GM18508 (cell line): ENCODE measurements at regions not wholly inside any gene's neighbourhood (a gene's known extent, or its start where the extent isn't known, plus 50 kb on each side); places are given as distances from the start of the nearest gene placed in this dataset.
"Not testable (repeated sequence)": the region's sequence is repeated elsewhere in the genome, so short reads cannot be mapped to it uniquely, and the experiment has no call there.

ENCODE experiments used
- ATAC-seq: cut with Tn5 transposase; IDR thresholded peaks from one replicate; pipeline ENCODE4 v1.9.1; 2021; ENCODE audit warnings: moderate number of reproducible peaks; ENCODE audit not compliant: insufficient read depth, unreplicated experiment

DNA sequence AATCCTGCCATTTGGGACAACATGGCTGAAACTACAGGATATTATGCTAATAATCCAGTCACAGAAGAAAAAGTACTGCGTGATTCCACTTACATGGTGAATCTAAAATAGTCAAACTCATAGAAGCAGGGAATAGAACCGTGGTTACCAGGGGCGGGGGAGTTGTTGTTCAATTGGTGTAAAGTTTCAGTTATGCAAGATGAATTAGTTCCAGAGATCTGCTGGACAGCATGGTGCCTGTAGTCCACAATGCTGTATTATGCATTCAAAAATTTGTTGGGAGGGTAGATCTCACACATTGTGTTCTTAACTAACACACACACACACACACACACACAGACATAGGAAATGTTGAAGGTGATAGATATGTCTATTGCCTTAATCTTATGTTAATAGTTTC lies 480.5 kb downstream of the DMRT2 start:
- ATAC-seq = no peak

DNA sequence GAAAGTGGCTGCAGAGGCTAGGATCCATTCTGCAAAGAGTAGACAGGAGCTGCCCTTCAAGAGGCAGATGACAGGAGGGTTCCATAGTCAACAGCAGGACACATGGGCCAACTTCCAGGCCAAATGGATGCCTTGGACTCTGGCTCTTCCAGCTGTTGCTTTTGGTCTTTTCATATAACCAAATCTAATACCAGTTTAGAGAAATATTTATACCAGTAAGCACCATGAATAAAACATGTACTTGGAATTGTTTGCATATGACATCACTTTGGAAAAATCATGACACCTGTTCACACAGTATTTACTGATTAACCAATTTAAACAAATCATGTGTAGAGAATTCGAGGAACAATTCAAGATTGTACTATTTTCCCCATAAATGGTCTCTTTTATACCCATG lies 481.3 kb downstream of the DMRT2 start:
- ATAC-seq = no peak

DNA sequence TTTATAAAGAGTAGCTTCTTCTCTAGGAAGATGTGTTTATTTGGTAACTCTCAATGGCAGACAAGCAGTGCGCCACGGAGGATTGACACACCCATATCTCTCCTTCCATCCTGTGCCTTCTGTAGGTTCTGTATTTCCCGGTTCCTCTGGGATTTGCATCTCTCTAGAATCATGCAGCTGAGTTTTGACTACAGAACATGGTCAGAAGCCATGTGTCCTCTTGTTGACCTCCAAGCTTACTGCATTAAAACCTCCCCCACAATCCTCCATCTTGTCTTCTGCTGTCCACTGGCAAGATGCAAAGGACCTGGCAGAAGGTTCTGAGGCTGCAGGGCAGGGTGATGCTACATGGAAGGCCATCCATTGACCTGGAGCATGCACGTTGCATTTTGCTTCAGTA lies 482.0 kb downstream of the DMRT2 start:
- ATAC-seq = no peak

DNA sequence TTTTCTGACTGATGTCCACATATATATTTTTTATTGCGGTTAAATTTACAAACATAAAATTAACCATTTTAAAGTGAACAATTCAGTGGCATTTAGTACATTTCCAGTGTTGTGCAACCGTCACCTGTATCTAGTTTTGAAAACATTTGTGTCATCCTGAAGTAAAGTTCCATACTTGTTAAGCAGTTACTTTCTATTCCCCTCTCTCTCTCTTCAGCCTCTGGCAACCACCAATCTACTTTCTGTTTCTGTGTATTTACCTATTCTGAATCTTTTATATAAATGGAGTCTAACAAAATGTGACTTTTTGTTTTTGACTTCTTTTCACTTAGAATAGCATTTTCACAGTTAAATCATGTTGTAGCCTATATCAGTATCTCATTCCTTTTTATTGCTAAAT lies 480.1 kb upstream of the SMARCA2 start:
- ATAC-seq = no peak

DNA sequence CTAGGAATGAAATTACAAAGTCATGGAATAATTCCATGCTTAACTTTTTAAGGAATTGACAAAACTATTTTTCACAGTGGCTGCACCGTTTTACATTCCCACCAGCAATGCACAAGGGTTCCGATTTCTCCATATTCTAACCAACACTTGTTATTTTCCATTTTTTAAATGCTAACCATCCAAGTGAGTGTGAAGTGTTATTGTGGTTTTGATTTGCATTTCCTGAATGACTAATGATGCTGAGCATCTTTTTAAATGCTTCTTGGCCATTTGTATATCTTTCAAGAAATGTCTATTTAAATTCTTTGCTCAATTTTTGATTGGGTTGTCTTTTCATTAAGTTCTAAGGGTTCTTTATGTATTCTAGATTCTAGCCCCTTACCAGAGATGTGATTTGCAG lies 479.5 kb upstream of the SMARCA2 start:
- no peak for ATAC-seq

DNA sequence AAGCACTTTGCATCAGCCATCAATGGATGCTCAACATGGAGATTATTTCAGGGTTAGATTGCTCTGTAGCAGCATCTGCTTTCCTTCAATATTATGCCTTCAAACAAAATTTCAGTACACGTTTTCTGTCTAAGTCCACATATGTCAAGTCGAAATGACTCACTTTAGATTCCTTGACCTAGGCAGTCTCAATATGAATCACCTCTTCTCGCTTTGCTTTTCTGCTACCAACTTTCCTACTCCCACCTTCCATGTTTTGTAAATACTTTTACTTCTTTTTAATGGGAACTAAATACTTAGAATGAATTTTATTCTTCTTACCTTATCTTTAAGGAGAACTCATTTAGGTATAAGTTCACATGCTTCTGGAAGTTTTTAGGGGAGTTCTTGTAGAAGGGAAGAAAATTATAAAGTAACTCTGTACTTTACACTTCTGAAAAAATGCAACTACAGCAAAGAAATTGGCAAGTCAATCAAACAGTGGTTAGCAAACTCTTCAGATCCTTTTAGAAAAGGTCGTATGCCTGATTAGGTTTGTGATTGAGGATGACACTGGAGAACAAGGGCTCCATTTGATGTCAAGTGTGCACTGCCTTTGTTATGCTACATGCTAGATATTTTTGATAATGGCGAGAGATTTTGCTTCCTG lies 478.5 kb upstream of the SMARCA2 start:
- no peak for ATAC-seq

DNA sequence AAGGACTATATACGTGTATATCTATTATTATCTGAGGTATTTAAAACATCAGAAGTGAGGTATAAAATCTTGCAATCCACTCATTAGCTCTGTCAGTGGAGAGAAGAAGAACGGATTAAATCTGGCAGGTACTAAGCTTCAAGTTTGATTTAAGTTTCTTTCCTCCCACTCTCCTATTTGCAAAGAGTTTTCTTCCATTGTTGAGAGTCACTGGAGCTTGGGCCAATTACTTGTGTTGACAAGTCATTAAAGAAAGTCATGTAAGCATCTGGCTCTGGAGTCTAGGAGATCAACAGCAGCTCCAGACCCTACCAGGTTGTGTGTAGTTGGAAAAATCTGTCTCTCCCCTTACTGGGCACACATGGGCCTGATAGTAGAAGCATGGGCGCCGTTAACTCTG lies 476.8 kb upstream of the SMARCA2 start:
- no peak for ATAC-seq

DNA sequence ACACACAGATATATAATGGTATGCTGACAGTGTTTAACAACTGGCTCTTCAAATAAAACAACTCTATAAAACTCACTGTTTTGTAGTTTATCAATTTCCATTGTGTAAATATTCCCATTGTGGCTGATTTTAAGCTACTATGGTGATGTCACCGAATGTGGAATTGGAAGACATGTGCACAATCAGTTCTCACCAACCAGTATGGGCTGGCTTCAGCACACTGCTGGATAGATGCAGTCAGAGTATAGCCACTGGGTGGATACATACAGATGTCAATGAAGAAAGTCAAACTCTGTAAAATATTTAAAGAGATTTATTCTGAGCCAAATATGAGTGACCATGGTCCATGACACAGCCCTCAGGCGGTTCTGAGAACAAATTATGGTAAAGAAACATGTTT lies 475.9 kb upstream of the SMARCA2 start:
- ATAC-seq = no peak

DNA sequence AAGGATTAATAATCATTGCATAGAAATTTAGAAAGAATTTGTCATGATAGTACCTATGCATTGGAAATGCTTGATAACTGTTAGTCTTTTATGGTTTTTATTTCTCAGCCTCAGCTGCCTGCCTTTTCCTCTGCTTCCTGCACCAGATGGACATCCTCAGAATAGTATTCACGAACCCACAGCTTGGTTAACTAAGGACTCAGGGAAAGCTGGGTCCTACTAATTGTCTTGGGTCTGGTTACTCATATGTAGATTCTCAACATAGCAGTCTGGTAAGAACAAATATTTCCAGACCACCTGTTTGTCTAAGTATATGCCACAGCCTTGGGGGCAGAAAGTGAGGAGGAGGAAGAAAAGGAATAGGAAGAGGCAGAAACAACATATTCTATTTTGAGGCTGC lies 464.5 kb upstream of the SMARCA2 start:
- no peak for ATAC-seq

DNA sequence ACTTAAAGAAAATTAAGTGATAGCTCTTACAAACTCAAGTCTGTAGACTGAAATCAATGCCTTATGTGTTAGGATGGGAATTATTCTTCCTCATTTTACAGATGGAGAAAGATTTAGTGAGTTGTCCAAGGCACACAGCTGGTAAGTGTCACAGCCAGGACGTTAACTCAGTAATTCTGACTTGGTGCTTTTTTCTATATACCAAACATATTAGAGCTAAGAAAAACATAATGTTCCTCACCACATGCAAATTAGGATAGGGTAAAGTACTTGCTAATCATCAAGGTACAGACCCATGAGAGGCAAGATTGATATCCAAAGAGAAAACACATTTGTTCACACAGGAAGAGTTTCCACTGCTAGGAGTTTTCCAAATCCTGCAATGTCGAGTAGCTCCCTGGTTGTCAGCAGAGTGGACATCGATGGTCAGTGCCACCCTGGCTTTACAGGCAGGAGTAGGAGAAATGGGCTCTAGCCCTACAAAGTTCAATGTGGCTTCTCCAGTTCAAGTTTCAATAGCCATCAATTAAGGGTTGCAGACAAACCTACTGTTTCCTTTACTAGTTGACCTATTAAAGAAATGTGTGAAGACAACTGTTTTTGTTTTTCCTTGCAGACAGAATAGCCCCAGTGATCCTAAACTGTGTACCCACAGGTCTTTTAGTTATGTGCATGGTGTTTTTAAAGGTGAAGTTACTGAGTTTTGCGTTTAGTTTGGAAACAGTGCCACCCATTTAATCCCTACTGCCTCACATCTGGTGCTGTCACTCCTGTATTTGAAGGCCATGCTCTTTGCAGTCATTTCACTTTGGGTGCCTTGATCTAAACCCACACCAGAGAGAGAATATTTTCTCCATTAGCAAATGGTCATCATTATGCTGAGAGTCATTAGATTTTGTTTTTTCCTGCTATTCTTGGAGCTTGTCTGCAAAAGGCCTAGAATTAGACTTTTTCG lies 460.8 kb upstream of the SMARCA2 start:
- peak; percentile 78 for ATAC-seq

DNA sequence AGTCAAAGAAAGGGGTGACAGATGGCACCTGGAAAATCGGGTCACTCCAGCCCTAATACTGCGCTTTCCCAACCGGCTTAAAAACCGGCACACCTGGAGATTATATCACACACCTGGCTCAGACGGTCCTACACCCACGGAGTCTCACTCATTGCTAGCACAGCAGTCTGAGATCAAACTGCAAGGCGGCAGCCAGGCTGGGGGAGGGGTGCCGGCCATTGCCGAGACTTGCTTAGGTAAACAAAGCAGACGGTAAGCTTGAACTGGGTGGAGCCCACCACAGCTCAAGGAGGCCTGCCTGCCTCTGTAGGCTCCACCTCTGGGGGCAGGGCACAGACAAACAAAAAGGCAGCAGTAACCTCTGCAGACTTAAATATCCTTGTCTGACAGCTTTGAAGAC lies 456.5 kb upstream of the SMARCA2 start:
- ATAC-seq = not testable (repeated sequence)

DNA sequence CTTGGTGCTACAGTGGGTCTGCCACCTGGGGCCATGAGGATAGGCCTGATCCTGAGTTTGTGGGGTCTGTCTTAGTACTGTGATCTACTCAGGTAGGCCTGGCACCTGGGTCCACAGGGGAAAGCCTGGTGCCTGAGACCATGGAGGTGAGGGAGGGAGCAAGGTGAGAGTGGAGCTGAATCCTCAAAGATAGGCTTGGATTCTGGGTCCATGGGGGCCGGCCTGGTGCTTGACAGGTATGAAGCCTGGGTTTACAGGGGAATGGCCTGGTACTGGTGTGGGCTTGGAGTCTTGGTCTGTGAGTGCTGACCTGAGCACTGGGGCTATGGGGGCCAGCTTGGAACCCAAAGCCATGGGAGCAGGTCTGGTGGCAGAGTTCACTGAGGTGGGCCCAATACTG lies 439.2 kb upstream of the SMARCA2 start:
- ATAC-seq = no peak

DNA sequence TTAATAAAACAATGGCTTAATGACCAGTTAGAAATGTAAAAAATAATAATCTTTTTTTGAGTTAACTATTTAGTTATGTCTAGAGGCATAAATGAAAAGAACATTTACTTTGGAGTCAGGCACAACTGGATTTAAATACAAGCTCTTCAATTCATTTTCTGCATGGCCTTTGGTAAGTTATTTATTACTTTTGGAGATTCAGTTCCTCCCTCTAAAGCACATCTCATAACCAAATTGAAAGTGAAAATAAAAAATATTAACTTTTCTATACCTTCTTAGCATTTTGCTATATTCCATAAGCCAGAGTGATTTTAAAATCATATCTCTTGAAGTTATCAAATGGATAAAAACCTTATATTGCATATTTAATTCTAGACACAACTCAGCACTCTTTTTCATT lies 434.9 kb upstream of the SMARCA2 start:
- peak; percentile 96 for ATAC-seq

DNA sequence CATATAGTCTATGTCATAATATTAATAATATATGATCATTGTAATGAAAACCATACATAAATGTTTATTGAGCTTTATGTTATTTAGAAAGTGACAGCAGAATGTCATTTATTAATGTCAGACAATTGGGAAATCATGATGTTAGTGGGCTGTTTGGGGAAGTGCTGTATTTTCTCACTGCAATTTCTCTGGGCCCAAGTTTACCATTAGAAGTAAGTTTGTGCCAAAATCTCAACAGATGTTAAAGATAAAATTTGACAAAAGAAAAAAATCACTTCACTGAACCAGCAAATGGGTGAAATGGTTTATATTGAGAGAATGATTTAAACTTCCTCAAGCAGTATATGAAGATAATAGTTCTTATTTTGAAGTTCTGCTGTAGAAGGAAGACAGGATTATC lies 433.2 kb upstream of the SMARCA2 start:
- ATAC-seq = no peak

DNA sequence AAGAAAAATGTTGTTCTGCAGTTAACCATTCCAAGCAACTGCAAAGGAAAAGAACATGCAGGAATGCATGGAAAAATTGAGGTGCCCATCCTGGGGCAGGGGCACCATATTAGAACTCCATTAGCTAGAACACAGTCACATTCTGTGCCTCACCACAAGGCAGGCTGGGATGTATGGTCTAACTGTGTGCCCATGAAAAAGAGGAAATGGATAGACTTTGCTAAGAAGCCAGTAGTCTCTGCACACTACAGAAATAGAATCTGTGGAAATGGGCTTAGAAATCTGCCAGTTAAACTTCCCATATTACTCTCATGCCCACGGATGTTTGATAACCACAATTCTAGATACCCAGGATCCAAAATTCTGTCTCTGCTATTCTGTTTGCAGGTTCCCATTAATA lies 423.8 kb upstream of the SMARCA2 start:
- no peak for ATAC-seq

DNA sequence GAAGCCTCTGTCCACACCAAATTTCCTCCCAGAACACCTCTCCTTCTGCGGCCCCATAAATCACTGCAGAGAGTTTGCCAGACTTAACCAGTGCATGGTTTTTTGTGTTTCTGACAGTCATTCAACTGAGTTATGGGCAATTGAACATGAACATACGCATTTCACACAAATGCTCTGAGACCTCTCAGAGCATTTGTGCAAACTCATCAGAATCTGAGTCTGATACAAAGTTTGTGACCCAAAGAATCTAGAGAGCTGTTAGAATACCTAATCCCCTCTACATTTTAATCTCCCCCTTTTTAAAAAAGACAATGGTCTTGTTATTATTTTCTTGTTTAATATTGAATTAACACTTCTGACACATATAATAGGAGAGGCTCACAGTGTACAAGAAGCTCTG lies 416.9 kb upstream of the SMARCA2 start:
- no peak for ATAC-seq

DNA sequence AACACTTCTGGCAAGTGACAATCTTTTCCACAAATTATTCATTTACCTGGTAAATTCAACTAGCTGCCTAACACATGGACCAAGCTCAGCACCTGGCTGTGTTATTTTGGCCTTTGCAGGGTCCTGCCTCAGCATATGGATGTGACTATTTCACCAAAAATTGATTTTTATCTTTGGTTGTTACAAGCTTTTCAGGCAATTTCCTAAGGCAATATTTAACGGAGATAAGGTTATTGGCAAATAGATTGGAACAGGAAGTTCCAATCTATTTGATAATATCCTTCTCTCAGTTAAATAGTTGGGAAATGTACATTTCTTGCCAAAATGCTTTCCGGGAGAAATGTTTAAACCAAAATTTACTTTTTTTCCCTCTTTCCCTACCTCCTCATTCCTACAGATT lies 415.2 kb upstream of the SMARCA2 start:
- no peak for ATAC-seq

DNA sequence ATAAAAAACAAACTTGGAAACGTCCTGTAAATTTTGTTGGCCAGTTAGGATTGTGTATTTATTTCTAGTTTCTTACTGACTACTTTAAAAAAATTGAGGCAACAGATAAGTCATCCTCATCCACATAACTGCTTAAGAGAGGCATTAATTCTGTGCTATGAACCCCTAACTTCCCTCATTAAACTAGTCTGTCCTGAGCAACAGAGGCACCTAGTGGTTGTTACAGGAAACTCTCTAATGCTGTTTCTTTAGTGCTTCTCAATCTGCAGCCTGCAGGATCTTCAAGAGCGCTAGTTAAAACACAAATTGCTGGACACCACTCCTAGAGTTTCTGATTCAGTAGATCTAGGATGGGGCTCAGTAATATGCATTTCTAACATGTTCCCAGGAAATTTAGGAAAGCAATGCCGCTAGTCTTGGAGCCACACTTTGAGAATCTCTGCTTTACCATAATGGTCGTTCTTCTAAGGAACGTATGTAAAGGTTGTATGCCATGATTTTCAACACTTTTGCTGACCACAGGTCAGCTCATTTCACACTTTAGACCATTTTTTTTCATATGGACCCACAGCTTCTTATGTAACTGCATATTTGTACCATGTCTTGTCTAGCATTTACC lies 410.1 kb upstream of the SMARCA2 start:
- peak; percentile 88 for ATAC-seq

DNA sequence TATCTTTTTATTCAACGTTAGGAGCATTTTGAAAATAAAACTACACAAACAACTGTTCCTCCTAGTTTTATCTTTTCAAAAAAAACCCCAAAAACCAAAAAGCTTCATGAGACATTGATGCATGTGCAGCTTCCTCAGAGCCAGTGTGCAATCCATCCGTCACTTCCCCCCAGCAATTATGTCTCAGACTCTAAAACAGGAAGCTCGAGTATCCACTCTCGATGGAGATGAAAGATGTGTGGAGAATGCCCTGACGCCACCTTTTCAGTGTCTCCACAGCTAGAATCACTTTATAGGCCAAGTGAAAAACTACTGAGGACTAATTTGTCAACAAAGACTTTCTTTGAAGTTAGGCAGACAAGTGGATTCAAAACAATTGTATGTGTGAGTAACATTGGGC lies 408.9 kb upstream of the SMARCA2 start:
- no peak for ATAC-seq

DNA sequence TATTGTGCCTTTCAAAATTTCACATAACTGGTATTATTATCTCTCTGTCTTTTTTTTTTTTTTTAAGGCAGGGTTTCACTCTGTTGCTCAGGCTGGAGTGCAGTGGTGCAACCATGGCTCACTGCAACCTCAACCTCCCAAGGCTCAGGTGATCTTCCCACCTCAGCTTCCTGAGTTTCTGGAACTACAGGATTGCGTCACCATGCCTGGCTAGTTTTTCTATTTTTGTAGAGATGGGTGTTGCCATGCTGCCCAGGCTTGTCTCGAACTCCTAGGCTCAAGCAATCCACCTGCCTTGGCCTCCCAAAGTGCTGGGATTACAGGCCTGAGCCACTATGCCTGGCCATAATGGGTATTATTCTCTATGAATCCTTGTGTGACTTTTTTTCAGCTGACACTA lies 402.3 kb upstream of the SMARCA2 start:
- ATAC-seq = no peak

DNA sequence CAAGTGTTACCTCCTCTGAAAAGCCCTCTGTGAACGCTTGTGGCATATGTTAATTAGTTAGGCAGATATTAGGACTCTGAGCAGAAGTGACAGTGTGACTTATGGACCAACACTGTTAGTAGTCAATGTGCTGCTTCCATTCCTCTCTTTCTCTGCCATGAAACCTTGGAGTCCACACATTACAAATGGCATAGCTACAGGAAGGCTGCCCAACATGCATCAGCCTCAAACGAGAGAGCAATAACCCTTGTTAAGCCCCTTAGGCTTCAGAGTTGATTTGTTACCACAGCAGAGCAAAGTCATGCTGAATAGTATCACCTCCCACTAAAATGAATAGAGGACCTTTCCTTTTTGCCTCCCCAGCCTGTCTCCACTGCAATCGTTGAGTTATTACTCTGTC lies 397.7 kb upstream of the SMARCA2 start:
- no peak for ATAC-seq
